K562 (cell line): ENCODE measurements at regions not wholly inside any gene's neighbourhood (a gene's known extent, or its start where the extent isn't known, plus 50 kb on each side); places are given as distances from the start of the nearest gene placed in this dataset.

Source experiments
- ATAC-seq: fragments of 200-7000 bp; cut with Tn5 transposase; 3 replicates; pipeline ENCODE4 v1.9.1; 2020; ENCODE audit warnings: moderate library complexity
- BruUV-seq: library from RNA; stranded (reverse); fragments of 400-500 nt; replicated peaks from 2 replicates; lab custom pipeline; 2021; lab: Mats Ljungman, UMichigan
- CTCF ChIA-PET: fragments of 300-600 bp; formaldehyde crosslinking; extraction: SDS; loops from one replicate; lab custom pipeline; 2021; ENCODE audit warnings: low intra/inter-chr PET ratio; lab: Yijun Ruan, JAX
- POLR2A ChIA-PET: fragments of 300-600, 350-650 bp; sonication (Branson Sonifier 250); formaldehyde crosslinking; extraction: SDS; loops from one replicate; lab custom pipeline; 2021; ENCODE audit warnings: antibody characterized with exemption, inconsistent platforms; lab: Yijun Ruan, JAX
- DNase-seq, 4 experiments: peaks; one replicate each; pipeline versions ENCODE4 v3.0.0 to v3.0.0-alpha.2; 2011 to 2018; ENCODE audit warnings: low spot score in 3 of 4, mixed read lengths in 3 of 4; ENCODE audit errors: extremely low read depth in 1 of 4
- FAIRE-seq: peaks from 2 replicates; lab custom pipeline; 2011; peaks lifted over from hg19 to GRCh38; lab: Jason Lieb, UNC
- H2AFZ ChIP-seq: 2 replicates; pipeline ENCODE4 v1.6.0; 2011; ENCODE audit warnings: low read depth, low read length, control low read depth, inconsistent platforms
- H3K27ac ChIP-seq: fragments of 200-600 bp; 3 replicates; pipeline ENCODE4 v1.8.0; 2011; ENCODE audit warnings: low read depth, mild to moderate bottlenecking, control low read depth, inconsistent platforms, low read length, moderate library complexity, mixed read lengths; ENCODE audit errors: extremely low read depth
- H3K27me3 ChIP-seq, 2 experiments: fragments of 300-600 bp in 1 of 2; 2 replicates in 1 of 2; 3 replicates in 1 of 2; pipeline versions ENCODE4 v1.6.0 to v1.8.0; 2011; ENCODE audit warnings: inconsistent platforms in 2 of 2, low read length in 2 of 2, mild to moderate bottlenecking in 1 of 2, mixed read lengths in 1 of 2, moderate library complexity in 1 of 2; ENCODE audit not compliant: control insufficient read depth in 2 of 2, insufficient read depth in 2 of 2
- H3K36me3 ChIP-seq: fragments of 300-600 bp; 3 replicates; pipeline ENCODE4 v1.8.0; 2011; ENCODE audit warnings: mild to moderate bottlenecking, low read length, inconsistent platforms; ENCODE audit not compliant: control insufficient read depth, insufficient read depth
- H3K4me1 ChIP-seq, 2 experiments: fragments of 200-600 bp in 1 of 2; replicated peaks in 1 of 2; 2 replicates in 1 of 2; 3 replicates in 1 of 2; pipeline versions ENCODE4 v1.5.1 to v1.8.0; 2011; ENCODE audit warnings: inconsistent platforms in 2 of 2, low read length in 2 of 2, mild to moderate bottlenecking in 1 of 2, mixed read lengths in 1 of 2, moderate library complexity in 1 of 2; ENCODE audit not compliant: control insufficient read depth in 2 of 2, insufficient read depth in 2 of 2
- H3K4me2 ChIP-seq: 2 replicates; pipeline ENCODE4 v1.6.1; 2011; ENCODE audit warnings: low read length, control low read depth, inconsistent platforms, mixed read lengths; ENCODE audit not compliant: insufficient read depth
- H3K4me3 ChIP-seq: fragments of 200-600 bp; sonication (generic), shearing (Covaris generic); 2 replicates; pipeline ENCODE4 v1.5.1; 2016; ENCODE audit warnings: control low read depth, inconsistent platforms
- H3K79me2 ChIP-seq: fragments of 200-600 bp; 3 replicates; pipeline ENCODE4 v1.8.0; 2011; ENCODE audit warnings: low read length, inconsistent platforms; ENCODE audit not compliant: control insufficient read depth, insufficient read depth
- H3K9ac ChIP-seq, 2 experiments: 2 replicates each; pipeline versions ENCODE4 v1.6.0 to v1.6.1; 2011; ENCODE audit warnings: low read depth in 2 of 2, low read length in 2 of 2, control low read depth in 1 of 2, inconsistent platforms in 1 of 2, mild to moderate bottlenecking in 1 of 2, mixed read lengths in 1 of 2; ENCODE audit not compliant: insufficient read depth in 1 of 2
- H3K9me1 ChIP-seq: one replicate; pipeline ENCODE4 v1.6.0; 2011; ENCODE audit warnings: inconsistent platforms, mild to moderate bottlenecking, low read length, moderate library complexity; ENCODE audit not compliant: control insufficient read depth, insufficient read depth
- H3K9me3 ChIP-seq: replicated peaks from 2 replicates; pipeline ENCODE4 v1.5.1; 2011; ENCODE audit warnings: low read depth, low read length, inconsistent platforms; ENCODE audit not compliant: control insufficient read depth, insufficient read depth
- H4K20me1 ChIP-seq: replicated peaks from 2 replicates; pipeline ENCODE4 v1.6.1; 2011; ENCODE audit warnings: low read length, inconsistent platforms, mixed read lengths; ENCODE audit not compliant: control insufficient read depth, insufficient read depth
- CBX3 ChIP-seq, 2 experiments: IDR thresholded peaks; 1 replicate in 1 of 2; 2 replicates in 1 of 2; pipeline ENCODE4 v1.6.1; 2012; ENCODE audit warnings: inconsistent platforms in 2 of 2, low read length in 2 of 2, borderline replicate concordance in 1 of 2, control low read depth in 1 of 2
- CEBPZ ChIP-seq: fragments of 150-350 bp; IDR thresholded peaks from 2 replicates; pipeline ENCODE4 v1.6.1; 2014; ENCODE audit warnings: low read depth, mild to moderate bottlenecking, low read length, borderline replicate concordance
- E2F4 ChIP-seq: sonication (generic); formaldehyde crosslinking; IDR thresholded peaks from 2 replicates; pipeline ENCODE4 v1.8.0; 2022; ENCODE audit warnings: mild to moderate bottlenecking, low read depth, missing genetic modification reagents
- ETV6 ChIP-seq, 3 experiments: fragments of 150-350 bp in 1 of 3; sonication (generic) in 1 of 3; formaldehyde crosslinking in 1 of 3; IDR thresholded peaks; 2 replicates each; pipeline versions ENCODE4 v1.6.1 to v1.8.0; 2014 to 2022; ENCODE audit warnings: borderline replicate concordance in 2 of 3, low read depth in 2 of 3, antibody characterized with exemption in 1 of 3, low read length in 1 of 3, mild to moderate bottlenecking in 1 of 3, missing genetic modification reagents in 1 of 3
- FOXA1 ChIP-seq: fragments of 450-650 bp; IDR thresholded peaks from 2 replicates; pipeline ENCODE4 v1.6.1; 2016; ENCODE audit warnings: mild to moderate bottlenecking, borderline replicate concordance
- HDAC1 ChIP-seq, 2 experiments: fragments of 450-650 bp; IDR thresholded peaks; 2 replicates each; pipeline ENCODE4 v1.6.1; 2016 to 2017; ENCODE audit warnings: inconsistent platforms in 1 of 2, mild to moderate bottlenecking in 1 of 2, moderate library complexity in 1 of 2
- KAT8 ChIP-seq: fragments of 450-650 bp; IDR thresholded peaks from 2 replicates; pipeline ENCODE4 v1.6.1; 2016; ENCODE audit warnings: low read depth, mild to moderate bottlenecking
- POLR2G ChIP-seq: fragments of 200-400 bp; formaldehyde crosslinking; IDR thresholded peaks from 2 replicates; pipeline ENCODE4 v1.6.1; 2017; ENCODE audit warnings: low read depth, mild to moderate bottlenecking, antibody characterized with exemption, low read length, moderate library complexity
- RB1 ChIP-seq: fragments of 450-650 bp; IDR thresholded peaks from 2 replicates; pipeline ENCODE4 v1.6.1; 2017; ENCODE audit warnings: low read depth, mild to moderate bottlenecking
- SRSF7 ChIP-seq: fragments of 200-400 bp; formaldehyde crosslinking; optimal IDR thresholded peaks from 2 replicates; pipeline ENCODE3; 2017; ENCODE audit warnings: mild to moderate bottlenecking, low read depth, low read length
- TSHZ1 ChIP-seq: fragments of 250-450 bp; sonication (Bioruptor Pico); IDR thresholded peaks from 2 replicates; pipeline ENCODE4 v1.4.0; 2020; ENCODE audit warnings: mild to moderate bottlenecking, moderate library complexity
- ZNF239 ChIP-seq: fragments of 250-450 bp; sonication (Bioruptor Pico); IDR thresholded peaks from 2 replicates; pipeline ENCODE4 v1.4.0; 2020; ENCODE audit warnings: mild to moderate bottlenecking
- ZNF395 ChIP-seq: fragments of 200-800 bp; sonication (Bioruptor generic); IDR thresholded peaks from 2 replicates; pipeline ENCODE4 v1.6.1; 2017; ENCODE audit warnings: missing genetic modification characterization, missing compliant biosample characterization
- whole genome bisulfite sequencing: fragments of 100-300 bp; shearing (Covaris generic); methylation state at CpG from one replicate; pipeline ENCODE4 v1.1.6; 2016; ENCODE audit warnings: low coverage, mixed read lengths; ENCODE audit not compliant: insufficient coverage; ENCODE audit errors: missing lambda C conversion rate; 5-methylcytosine and 5-hydroxymethylcytosine counted together
- in situ Hi-C: fragments of 300-500 bp; cut with MboI; formaldehyde crosslinking; loops from 4 replicates; pipeline ENCODE4 v1.15.0; 2018; ENCODE audit warnings: inconsistent platforms, mixed read lengths
- intact Hi-C: fragments of 100-400 bp; cut with micrococcal nuclease; formaldehyde crosslinking; loops from 2 replicates; pipeline ENCODE4 v1.14.2; 2022

GRCh38 chr4:156173937-156174336, 220.3 kb upstream of the CTSO start:
- intact Hi-C loops (no loop called here), in situ Hi-C loops (no loop called here)
- Histone ChIP-seq H3K4me1 (no peaks in the 10 kb centered on the region), H3K27me3 (no peaks in the 10 kb centered on the region), H3K4me3 (no peak overlapping the region), H3K9me1 (no peaks in the 10 kb centered on the region), H3K36me3 (no peaks in the 10 kb centered on the region), H3K9ac (no peak overlapping the region), H3K9me3 (no peaks in the 10 kb centered on the region), H3K4me2 (no peak overlapping the region), H4K20me1 (no peaks in the 10 kb centered on the region), H3K79me2 (no peaks in the 10 kb centered on the region), H3K27ac (no peak overlapping the region), H2AFZ (no peak overlapping the region)
- WGBS: 0% methylated on average over 1 of the region's 1 CpG
- BruUV-seq: no TSS peak
- FAIRE-seq (no peak), ATAC-seq (no peak), DNase-seq (no peak)
- POLR2A ChIA-PET: no interaction called here
- CTCF ChIA-PET: no interaction called here
- TF ChIP-seq ZNF239 (CRISPR knock-in tag) (no peak), TSHZ1 (CRISPR knock-in tag) (no peak), ZNF395 (CRISPR knock-in tag) (no peak), CBX3 (IDR thresholded peaks at IDR 0.05; ENCODE audit: borderline replicate concordance in 1 of 2, low read length in 2 of 2) (no peak), E2F4 (CRISPR knock-in tag) (no peak), RB1 (no peak), ETV6 (IDR thresholded peaks at IDR 0.05; ENCODE audit: borderline replicate concordance in 1 of 2, low read depth in 2 of 2, low read length in 1 of 2) (no peak), ETV6 (CRISPR knock-in tag; IDR thresholded peaks at IDR 0.05; ENCODE audit: borderline replicate concordance) (no peak), POLR2G (no peak), HDAC1 (IDR thresholded peaks at IDR 0.05) (no peak), FOXA1 (no peak), CEBPZ (no peak), SRSF7 (no peak), KAT8 (no peak)
